ENCODE measurements at regions not wholly inside any gene's neighbourhood (a gene's known extent, or its start where the extent isn't known, plus 50 kb on each side); places are given as distances from the start of the nearest gene placed in this dataset.

DNA sequence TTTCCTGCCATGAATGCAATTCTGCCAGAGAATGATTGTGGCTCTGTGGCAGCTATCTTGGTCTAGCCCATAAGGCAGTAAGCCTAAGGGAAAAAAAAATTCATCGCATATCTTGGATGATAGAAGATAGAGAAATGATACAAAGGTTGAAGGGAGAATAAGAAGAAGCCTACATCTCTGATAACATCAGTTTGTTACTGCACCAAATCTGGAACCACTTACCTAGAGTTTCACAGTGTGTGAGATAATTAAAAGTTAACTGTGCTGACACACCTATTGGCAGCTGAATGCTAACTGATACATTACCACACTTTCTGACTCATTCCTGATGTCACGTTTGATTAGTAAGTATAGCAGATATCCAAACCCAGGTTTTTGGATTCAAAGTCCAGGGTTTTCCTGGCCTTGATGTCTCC is 91.6 kb upstream of the TAF11L2 start:
- Histone ChIP-seq H3K4me1 (ENCODE audit: control insufficient read depth, insufficient read depth, low read length) (peaks cover 4% of the 10 kb centered on the region; the same call in 1 of the 2 replicates), H3K4me3 (ENCODE audit: low read depth in 2 of 2, low read length in 2 of 2) (no peak overlapping the region), H3K36me3 (ENCODE audit: control insufficient read depth, insufficient read depth, low read length) (no peaks in the 10 kb centered on the region), H3K27ac (ENCODE audit: low read length) (peak overlapping the region; percentile 39; the same call in 1 of the 2 replicates), H3K9me3 (ENCODE audit: control insufficient read depth, insufficient read depth, low read depth, low read length) (no peaks in the 10 kb centered on the region), H3K27me3 (ENCODE audit: control insufficient read depth, insufficient read depth, low read length) (no peaks in the 10 kb centered on the region; the same call in 1 of the 2 replicates)
- ChIA-PET POLR2A (no interaction called here), CTCF (no interaction called here)
- intact Hi-C loops (cut with micrococcal nuclease; ENCODE audit: unreplicated experiment): no loop called here
- DNase-seq (ENCODE audit: low read depth, low spot score) (no peak), ATAC-seq (no peak)
- in situ Hi-C loops (cut with HindIII; ENCODE audit: low pct_unique_long_range_greater_than_20kb, low sequenced_read_pairs): no loop called here
- TF ChIP-seq, protein P1, sequence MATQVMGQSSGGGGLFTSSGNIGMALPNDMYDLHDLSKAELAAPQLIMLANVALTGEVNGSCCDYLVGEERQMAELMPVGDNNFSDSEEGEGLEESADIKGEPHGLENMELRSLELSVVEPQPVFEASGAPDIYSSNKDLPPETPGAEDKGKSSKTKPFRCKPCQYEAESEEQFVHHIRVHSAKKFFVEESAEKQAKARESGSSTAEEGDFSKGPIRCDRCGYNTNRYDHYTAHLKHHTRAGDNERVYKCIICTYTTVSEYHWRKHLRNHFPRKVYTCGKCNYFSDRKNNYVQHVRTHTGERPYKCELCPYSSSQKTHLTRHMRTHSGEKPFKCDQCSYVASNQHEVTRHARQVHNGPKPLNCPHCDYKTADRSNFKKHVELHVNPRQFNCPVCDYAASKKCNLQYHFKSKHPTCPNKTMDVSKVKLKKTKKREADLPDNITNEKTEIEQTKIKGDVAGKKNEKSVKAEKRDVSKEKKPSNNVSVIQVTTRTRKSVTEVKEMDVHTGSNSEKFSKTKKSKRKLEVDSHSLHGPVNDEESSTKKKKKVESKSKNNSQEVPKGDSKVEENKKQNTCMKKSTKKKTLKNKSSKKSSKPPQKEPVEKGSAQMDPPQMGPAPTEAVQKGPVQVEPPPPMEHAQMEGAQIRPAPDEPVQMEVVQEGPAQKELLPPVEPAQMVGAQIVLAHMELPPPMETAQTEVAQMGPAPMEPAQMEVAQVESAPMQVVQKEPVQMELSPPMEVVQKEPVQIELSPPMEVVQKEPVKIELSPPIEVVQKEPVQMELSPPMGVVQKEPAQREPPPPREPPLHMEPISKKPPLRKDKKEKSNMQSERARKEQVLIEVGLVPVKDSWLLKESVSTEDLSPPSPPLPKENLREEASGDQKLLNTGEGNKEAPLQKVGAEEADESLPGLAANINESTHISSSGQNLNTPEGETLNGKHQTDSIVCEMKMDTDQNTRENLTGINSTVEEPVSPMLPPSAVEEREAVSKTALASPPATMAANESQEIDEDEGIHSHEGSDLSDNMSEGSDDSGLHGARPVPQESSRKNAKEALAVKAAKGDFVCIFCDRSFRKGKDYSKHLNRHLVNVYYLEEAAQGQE (IDR thresholded peaks at IDR 0.05; ENCODE audit: insufficient read depth in 1 of 2, low read depth in 2 of 2, low read length in 1 of 2): no peak
- no peak for TF ChIP-seq POLR2AphosphoS5 (IDR thresholded peaks at IDR 0.05; ENCODE audit: low read depth, low read length)
- no peak for TF ChIP-seq CTCF (IDR thresholded peaks at IDR 0.05)
- TF ChIP-seq SIN3A (IDR thresholded peaks at IDR 0.05; ENCODE audit: borderline replicate concordance, insufficient read depth, low read depth, low read length): no peak
- no peak for TF ChIP-seq TCF7L2 (IDR thresholded peaks at IDR 0.05; ENCODE audit: low read depth, low read length)
- no TSS peak for BruUV-seq (replicated peaks)

GRCh38 chr5:17411436-17412402 is 86.3 kb upstream of the TAF11L2 start:
- BruUV-seq (replicated peaks): no TSS peak
- no peak for ATAC-seq
- Histone ChIP-seq H3K27ac (ENCODE audit: low read length) (no peak overlapping the region), H3K4me3 (ENCODE audit: low read depth in 2 of 2, low read length in 2 of 2) (no peak overlapping the region), H3K27me3 (ENCODE audit: control insufficient read depth, insufficient read depth, low read length) (no peaks in the 10 kb centered on the region; the same call in 1 of the 2 replicates), H3K9me3 (ENCODE audit: control insufficient read depth, insufficient read depth, low read depth, low read length) (no peaks in the 10 kb centered on the region), H3K36me3 (ENCODE audit: control insufficient read depth, insufficient read depth, low read length) (no peaks in the 10 kb centered on the region), H3K4me1 (ENCODE audit: control insufficient read depth, insufficient read depth, low read length) (peaks cover 3% of the 10 kb centered on the region; the same call in 1 of the 2 replicates)
- intact Hi-C loops (cut with micrococcal nuclease; ENCODE audit: unreplicated experiment) (no loop called here), in situ Hi-C loops (cut with HindIII; ENCODE audit: low pct_unique_long_range_greater_than_20kb, low sequenced_read_pairs) (no loop called here)
- no peak for DNase-seq (ENCODE audit: low read depth, low spot score)
- ChIA-PET POLR2A (no interaction called here), CTCF (no interaction called here)
- no peak for TF ChIP-seq POLR2AphosphoS5 (IDR thresholded peaks at IDR 0.05; ENCODE audit: low read depth, low read length)

Measured in Panc1 (cell line).